GM21737 (cell line): ENCODE measurements at regions not wholly inside any gene's neighbourhood (a gene's known extent, or its start where the extent isn't known, plus 50 kb on each side); places are given as distances from the start of the nearest gene placed in this dataset.

ENCODE experiments used
- ATAC-seq: cut with Tn5 transposase; IDR thresholded peaks from one replicate; pipeline ENCODE4 v1.9.1; 2021; ENCODE audit warnings: mild to moderate bottlenecking, moderate library complexity; ENCODE audit not compliant: unreplicated experiment

DNA sequence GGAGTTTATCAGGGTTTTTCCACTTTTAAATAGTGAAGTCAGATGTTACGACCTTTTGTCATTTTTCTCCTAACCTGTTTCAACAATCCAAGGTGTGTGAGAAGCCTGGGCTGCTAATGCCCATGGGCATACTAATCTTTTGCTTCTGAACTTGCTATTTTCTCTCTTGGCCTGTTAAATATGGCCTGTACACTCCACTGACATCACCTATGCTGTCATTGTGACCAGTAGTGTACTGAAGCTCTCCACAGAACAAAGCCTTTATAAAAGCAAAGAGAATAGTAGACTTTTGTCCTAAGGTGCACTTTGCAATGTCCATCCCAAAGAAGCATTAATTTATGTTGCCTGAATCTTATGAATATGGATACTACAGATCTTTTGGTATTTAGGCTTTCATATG is 1490.5 kb downstream of the STIM2 start:
- ATAC-seq = no peak

GRCh38 chr4:28351826-28352225 is 1491.2 kb downstream of the STIM2 start:
- no peak for ATAC-seq

DNA sequence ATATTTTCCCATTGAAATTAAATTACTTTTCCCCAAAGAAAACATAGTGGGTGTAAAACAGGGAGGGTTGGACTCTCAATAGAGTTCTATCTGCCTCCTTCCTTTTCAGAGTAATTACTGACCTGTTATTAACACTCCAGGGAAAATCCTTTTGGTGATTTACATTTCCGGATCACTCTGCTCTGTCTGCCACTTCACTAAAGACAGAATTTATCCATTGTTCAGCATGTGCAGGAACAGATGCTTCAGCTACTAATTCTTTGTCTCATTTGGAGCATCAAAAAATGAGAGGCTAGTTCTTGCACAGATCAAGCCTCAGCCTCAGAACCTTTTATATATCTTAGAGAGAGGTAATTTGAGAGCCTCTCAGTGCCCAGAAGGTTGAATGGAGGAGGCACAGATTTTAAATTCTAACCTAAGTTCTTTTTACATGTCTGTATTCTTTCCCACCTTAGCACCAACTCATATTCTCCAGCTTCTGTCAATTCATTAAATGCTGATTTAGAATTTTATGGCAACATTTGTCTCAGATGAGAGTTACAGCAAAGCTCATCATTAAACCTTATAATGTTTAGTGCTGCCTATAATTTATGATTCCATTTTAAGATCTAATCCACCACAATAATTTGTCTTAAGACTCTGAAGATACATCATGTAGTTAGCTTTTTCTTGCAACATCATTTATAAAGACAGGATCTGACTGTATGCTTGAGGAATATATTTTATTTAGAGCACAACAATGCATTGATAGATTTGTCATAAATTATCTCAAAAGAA is 1494.4 kb downstream of the STIM2 start:
- ATAC-seq = no peak

DNA sequence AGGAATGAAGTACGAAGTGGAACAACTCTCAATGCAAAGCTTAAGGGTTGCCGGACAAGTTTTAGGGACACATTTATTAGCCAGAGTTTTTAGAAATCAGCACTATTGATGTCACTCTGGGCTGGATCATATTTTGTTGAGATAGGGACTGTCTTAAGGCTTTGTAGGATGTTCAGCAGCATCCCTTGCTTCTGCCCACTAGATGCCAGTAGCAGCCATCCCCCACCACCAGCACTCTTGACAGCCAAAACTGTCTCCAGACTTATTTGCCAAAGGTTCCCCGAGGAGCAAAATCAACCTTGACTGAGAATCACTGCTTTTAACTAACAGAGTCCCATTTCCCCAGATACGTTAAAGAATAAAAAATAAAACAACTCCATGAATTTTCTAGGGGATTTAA is 1497.3 kb downstream of the STIM2 start:
- ATAC-seq = no peak

DNA sequence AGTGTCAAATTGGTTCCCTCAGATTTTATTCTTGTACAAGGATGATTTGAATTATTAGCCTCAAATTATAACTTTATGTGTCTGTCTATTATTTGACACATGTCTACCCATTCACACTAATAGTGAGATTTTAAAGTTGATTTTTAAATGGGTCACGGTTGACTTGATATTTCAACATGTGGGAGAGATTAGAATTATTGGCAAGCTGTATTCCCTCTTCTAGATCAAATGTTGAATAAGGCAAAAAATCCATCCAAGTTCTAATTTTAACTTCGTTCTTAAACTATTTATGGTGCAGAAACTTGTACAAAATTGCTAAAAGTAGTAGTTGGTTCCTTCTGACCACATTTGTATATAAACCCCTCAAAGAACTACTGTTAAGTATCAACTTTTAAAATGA is 1498.0 kb downstream of the STIM2 start:
- no peak for ATAC-seq

DNA sequence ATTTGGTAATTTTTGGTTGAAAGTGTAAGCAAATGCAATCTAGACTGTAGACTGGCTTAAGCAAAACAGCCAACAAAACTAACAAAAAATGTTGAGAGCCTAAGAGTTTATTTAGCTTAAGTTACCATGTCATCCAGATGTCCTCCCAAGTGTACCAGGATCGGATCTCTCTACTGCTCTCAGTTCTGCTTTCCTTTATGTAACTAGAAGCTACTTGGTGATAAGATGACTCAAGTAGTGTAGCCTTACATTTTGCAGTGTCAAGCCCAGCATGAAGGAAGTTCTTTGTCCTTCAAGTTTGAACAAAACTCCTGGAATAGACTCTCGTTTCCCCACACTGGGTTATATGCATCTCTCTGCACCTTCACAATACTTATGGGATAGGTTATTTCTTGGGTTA is 1500.0 kb downstream of the STIM2 start:
- no peak for ATAC-seq

DNA sequence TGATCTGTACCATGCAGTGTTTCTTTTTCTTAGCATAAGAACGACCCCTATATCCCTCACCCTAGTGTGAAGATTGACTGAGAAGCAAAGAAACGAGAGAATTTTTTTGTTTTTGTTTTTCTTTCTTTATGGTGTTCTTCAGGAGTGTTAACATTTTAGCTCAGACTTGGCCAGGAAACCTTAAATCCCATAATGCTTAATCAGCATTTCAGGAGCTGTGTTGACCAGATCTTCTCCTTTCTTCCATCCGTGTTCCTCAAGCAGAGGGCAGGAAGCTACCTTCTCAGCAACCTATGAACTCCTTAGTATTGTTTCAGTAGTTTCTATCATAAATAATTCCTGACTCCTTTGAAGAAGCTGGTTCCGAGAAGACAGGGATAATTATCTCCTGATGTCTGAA is 1501.5 kb downstream of the STIM2 start:
- no peak for ATAC-seq

- ATAC-seq = no peak
Observed at GRCh38 chr4:28369499-28369898, 1508.9 kb downstream of the STIM2 start.

DNA sequence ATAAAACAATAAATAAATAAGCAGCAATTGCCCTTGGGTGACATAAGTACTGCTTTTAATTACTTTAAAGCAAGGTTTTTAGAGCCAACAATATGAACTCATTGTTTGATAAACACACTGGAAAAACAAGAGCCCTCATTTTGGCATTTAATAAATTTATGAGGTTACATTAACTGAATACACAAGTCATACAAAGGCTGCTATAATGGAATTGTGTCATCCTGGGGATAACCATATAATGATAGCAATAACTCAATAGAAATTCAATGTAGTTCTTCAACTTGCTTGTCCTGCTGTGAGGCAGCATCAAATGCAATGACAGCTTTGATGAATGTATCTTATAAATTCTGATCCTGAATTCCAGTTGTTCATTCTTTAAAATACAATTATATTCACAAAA is 1512.5 kb downstream of the STIM2 start:
- ATAC-seq = no peak

GRCh38 chr4:28373601-28374000 is 1513.0 kb downstream of the STIM2 start:
- ATAC-seq = no peak

DNA sequence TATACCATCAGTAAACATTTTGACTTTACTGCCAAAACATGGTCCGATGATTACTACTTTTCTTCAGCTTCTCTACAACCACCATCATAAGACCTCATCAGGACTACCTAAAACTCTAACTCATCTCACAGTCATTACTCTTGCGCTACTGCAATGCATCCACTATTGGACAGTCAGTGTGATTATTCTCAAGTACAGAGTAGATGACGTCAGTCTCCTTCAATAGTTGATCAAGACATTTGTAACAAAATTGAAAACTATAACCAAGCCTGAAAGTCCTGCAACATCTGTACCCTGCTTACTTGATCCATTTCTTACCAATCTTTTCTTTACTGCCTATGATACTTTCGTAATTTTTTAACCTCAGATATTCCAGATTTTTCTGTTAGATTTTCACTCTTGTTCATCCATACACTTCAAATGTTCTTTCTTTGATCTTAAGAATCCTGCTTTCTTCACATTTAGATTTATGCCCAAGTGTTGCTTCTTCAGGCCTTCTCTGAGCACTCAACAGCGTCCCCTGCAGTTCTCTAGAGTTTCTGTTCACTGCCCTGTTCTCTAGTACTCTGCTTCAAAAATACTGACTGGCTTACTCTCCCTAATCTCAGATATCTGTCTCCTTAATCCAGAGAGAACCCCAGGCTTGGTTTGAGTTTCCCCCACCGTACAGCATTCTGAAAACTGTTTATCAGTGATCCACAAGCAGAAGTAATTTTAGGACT is 1517.6 kb downstream of the STIM2 start:
- ATAC-seq = no peak

- ATAC-seq = no peak
Observed at GRCh38 chr4:28385801-28386200, 1525.2 kb downstream of the STIM2 start.

DNA sequence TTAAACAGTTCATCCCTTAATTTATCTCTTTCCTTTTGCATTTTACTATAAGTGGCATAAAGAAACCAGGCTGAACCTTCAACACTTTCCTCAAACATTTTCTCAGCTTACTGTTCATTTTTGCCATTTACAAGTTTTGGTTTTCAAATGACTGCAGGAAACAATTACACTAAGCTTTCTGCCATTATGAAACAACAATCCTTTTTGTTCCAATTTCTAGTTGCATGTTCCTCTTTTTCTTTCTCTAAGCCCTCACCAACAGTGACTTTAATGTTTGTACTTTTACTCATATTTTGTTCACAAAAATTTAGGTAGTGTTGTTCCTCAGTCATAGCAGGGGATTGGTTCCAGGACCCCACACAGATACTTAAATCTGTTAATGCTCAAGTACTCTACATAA is 1526.1 kb downstream of the STIM2 start:
- no peak for ATAC-seq

- ATAC-seq = no peak
Observed at GRCh38 chr4:28388471-28388870, 1527.8 kb downstream of the STIM2 start.

- ATAC-seq = no peak
Observed at GRCh38 chr4:28391877-28392276, 1531.2 kb downstream of the STIM2 start.

GRCh38 chr4:28402751-28403150 is 1542.1 kb downstream of the STIM2 start:
- no peak for ATAC-seq

- ATAC-seq = no peak
Observed at GRCh38 chr4:28421221-28421620, 1560.6 kb downstream of the STIM2 start.

- no peak for ATAC-seq
Observed at GRCh38 chr4:28426251-28426650, 1565.6 kb downstream of the STIM2 start.

GRCh38 chr4:28427306-28428085 is 1566.9 kb downstream of the STIM2 start:
- no peak for ATAC-seq

DNA sequence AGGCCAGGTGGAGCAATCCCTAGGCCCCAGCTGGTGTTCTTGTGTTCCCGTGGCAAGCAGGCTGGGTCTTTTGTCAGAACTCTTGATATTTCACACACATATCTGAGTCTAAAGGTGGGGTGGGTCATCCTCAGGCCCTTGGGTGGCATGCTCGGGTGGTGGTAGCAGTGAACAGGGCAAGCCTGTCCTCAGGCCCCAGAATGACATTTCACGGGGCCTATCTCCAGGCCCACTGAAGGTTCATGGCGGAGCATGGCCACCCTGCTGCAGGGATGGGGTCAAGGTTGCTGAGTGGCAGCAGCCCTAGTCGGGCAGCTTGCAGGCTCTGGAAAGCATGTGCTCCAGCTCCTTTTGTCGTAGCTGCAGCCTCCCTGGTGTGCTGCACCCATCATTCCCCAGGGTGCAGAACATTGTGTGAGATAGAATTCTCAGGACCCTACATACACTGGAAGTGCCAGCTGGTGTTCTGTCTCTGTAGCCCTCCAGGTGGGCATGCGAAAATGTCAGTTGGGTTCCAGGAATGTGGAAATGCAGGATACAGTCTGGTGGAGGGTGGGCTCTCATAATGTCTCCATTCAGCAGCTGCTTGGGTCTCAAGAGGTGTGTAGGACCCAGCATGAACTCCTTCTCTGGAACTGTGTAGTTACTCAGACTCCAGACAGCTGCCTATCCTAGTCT is 1571.8 kb downstream of the STIM2 start:
- no peak for ATAC-seq

- no peak for ATAC-seq
Observed at GRCh38 chr4:28435314-28435713, 1574.7 kb downstream of the STIM2 start.
